Peyer's patch (tissue), 4 donors: ENCODE measurements at regions not wholly inside any gene's neighbourhood (a gene's known extent, or its start where the extent isn't known, plus 50 kb on each side); places are given as distances from the start of the nearest gene placed in this dataset.

Source experiments
- POLR2A ChIP-seq, 2 donors: fragments of 450-650 bp; IDR thresholded peaks; one replicate each; pipeline ENCODE4 v1.5.1; 2017; ENCODE audit warnings: antibody characterized with exemption in 2 of 2, mild to moderate bottlenecking in 2 of 2, moderate library complexity in 2 of 2
- TF ChIP-seq, protein P1 (sequence below), 6 experiments: fragments of 450-650 bp in 4 of 6; fragments of 200-600 bp in 2 of 6; sonication (generic) in 1 of 6; IDR thresholded peaks; one replicate each; pipeline ENCODE4 v1.5.1; 2017 to 2019; ENCODE audit warnings: antibody characterized with exemption in 6 of 6, mild to moderate bottlenecking in 3 of 6, moderate library complexity in 1 of 6

DNA sequence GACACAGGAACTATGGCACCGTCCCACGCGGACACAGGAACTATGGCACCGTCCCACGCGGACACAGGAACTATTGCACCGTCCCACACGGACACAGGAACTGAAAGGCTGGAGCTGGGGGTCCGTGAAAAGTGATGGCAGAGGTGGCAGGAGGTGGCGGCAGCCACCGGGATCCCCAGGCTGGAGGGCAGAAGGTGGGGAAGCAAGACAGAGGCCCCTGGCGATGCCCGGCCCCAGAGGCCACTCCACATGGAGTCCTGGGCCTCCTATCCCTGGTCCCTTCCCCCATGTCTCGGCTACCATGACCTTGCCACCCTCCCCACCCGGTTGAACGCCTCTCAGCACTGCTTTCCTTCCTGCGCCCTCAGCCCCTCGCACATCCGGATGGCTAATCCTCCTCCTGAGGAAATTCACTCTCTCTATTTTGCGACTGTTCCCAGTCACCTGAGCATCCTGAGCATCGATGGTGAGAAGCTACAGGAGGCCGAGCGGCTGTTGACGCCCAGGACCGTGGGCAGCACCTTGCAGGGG is 181.4 kb downstream of the TMEM18 start:
- TF ChIP-seq POLR2A (IDR thresholded peaks at IDR 0.05), result no peak
- TF ChIP-seq, protein P1, sequence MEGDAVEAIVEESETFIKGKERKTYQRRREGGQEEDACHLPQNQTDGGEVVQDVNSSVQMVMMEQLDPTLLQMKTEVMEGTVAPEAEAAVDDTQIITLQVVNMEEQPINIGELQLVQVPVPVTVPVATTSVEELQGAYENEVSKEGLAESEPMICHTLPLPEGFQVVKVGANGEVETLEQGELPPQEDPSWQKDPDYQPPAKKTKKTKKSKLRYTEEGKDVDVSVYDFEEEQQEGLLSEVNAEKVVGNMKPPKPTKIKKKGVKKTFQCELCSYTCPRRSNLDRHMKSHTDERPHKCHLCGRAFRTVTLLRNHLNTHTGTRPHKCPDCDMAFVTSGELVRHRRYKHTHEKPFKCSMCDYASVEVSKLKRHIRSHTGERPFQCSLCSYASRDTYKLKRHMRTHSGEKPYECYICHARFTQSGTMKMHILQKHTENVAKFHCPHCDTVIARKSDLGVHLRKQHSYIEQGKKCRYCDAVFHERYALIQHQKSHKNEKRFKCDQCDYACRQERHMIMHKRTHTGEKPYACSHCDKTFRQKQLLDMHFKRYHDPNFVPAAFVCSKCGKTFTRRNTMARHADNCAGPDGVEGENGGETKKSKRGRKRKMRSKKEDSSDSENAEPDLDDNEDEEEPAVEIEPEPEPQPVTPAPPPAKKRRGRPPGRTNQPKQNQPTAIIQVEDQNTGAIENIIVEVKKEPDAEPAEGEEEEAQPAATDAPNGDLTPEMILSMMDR (IDR thresholded peaks at IDR 0.05), result no peak
